HUES48 (cell line): ENCODE measurements at regions not wholly inside any gene's neighbourhood (a gene's known extent, or its start where the extent isn't known, plus 50 kb on each side); places are given as distances from the start of the nearest gene placed in this dataset.

Experiments
- H3K27ac ChIP-seq: one replicate; pipeline ENCODE4 v1.7.0; 2013; ENCODE audit warnings: low read depth, low read length, inconsistent platforms
- H3K27me3 ChIP-seq: 2 replicates; pipeline ENCODE4 v1.6.1; 2013; ENCODE audit warnings: mild to moderate bottlenecking, low read length; ENCODE audit not compliant: control insufficient read depth, insufficient read depth
- H3K36me3 ChIP-seq: 2 replicates; pipeline ENCODE4 v1.6.1; 2013; ENCODE audit warnings: low read length; ENCODE audit not compliant: control insufficient read depth, insufficient read depth
- H3K4me1 ChIP-seq: 2 replicates; pipeline ENCODE4 v1.6.1; 2013; ENCODE audit warnings: mild to moderate bottlenecking, low read length; ENCODE audit not compliant: control insufficient read depth, insufficient read depth
- H3K4me3 ChIP-seq: 2 replicates; pipeline ENCODE4 v1.5.1; 2013; ENCODE audit warnings: mild to moderate bottlenecking, low read depth, low read length
- H3K9ac ChIP-seq: 2 replicates; pipeline ENCODE4 v1.6.1; 2013; ENCODE audit warnings: mild to moderate bottlenecking, low read depth, low read length, moderate library complexity
- H3K9me3 ChIP-seq: 2 replicates; pipeline ENCODE4 v1.6.1; 2013; ENCODE audit warnings: low read length; ENCODE audit not compliant: control insufficient read depth, insufficient read depth

GRCh38 chr3:150267288-150267687 lies 140.8 kb upstream of the TSC22D2 start:
- Histone ChIP-seq H3K9ac (no peak overlapping the region), H3K27me3 (no peaks in the 10 kb centered on the region), H3K4me1 (no peaks in the 10 kb centered on the region), H3K9me3 (no peaks in the 10 kb centered on the region), H3K36me3 (no peaks in the 10 kb centered on the region), H3K4me3 (no peak overlapping the region), H3K27ac (no peak overlapping the region)

- H3K9me3 ChIP-seq, result no peaks in the 10 kb centered on the region
- H3K9ac ChIP-seq, result no peak overlapping the region
- no peaks in the 10 kb centered on the region for H3K36me3 ChIP-seq
- no peak overlapping the region for H3K27ac ChIP-seq
- no peak overlapping the region for H3K4me3 ChIP-seq
- no peaks in the 10 kb centered on the region for H3K4me1 ChIP-seq
- no peaks in the 10 kb centered on the region for H3K27me3 ChIP-seq
Measured at GRCh38 chr3:150265305-150265704, 142.8 kb upstream of the TSC22D2 start.

GRCh38 chr3:150264561-150265279 lies 143.4 kb upstream of the TSC22D2 start:
- Histone ChIP-seq H3K9ac (no peak overlapping the region), H3K4me3 (no peak overlapping the region), H3K27ac (no peak overlapping the region), H3K9me3 (no peaks in the 10 kb centered on the region), H3K36me3 (no peaks in the 10 kb centered on the region), H3K27me3 (no peaks in the 10 kb centered on the region), H3K4me1 (no peaks in the 10 kb centered on the region)

GRCh38 chr3:150261958-150262357 lies 146.1 kb upstream of the TSC22D2 start:
- Histone ChIP-seq H3K4me3 (no peak overlapping the region), H3K27ac (no peak overlapping the region), H3K9me3 (no peaks in the 10 kb centered on the region), H3K9ac (no peak overlapping the region), H3K27me3 (no peaks in the 10 kb centered on the region), H3K36me3 (no peaks in the 10 kb centered on the region), H3K4me1 (no peaks in the 10 kb centered on the region)

GRCh38 chr3:150261418-150261817 lies 146.7 kb upstream of the TSC22D2 start:
- Histone ChIP-seq H3K9ac (no peak overlapping the region), H3K9me3 (no peaks in the 10 kb centered on the region), H3K4me1 (no peaks in the 10 kb centered on the region), H3K27me3 (no peaks in the 10 kb centered on the region), H3K4me3 (no peak overlapping the region), H3K27ac (no peak overlapping the region), H3K36me3 (no peaks in the 10 kb centered on the region)

GRCh38 chr3:150260398-150260710 lies 147.7 kb upstream of the TSC22D2 start:
- H3K9me3 ChIP-seq, result no peaks in the 10 kb centered on the region
- no peaks in the 10 kb centered on the region for H3K27me3 ChIP-seq
- H3K4me1 ChIP-seq, result peaks cover 2% of the 10 kb centered on the region; the same call in 1 of the 2 replicates
- no peaks in the 10 kb centered on the region for H3K36me3 ChIP-seq
- H3K9ac ChIP-seq, result no peak overlapping the region
- no peak overlapping the region for H3K4me3 ChIP-seq
- no peak overlapping the region for H3K27ac ChIP-seq

- no peak overlapping the region for H3K9ac ChIP-seq
- H3K4me3 ChIP-seq, result no peak overlapping the region
- no peaks in the 10 kb centered on the region for H3K36me3 ChIP-seq
- H3K27ac ChIP-seq, result no peak overlapping the region
- H3K27me3 ChIP-seq, result no peaks in the 10 kb centered on the region
- no peaks in the 10 kb centered on the region for H3K9me3 ChIP-seq
- peaks cover 6% of the 10 kb centered on the region; the same call in 1 of the 2 replicates for H3K4me1 ChIP-seq
Measured at GRCh38 chr3:150259526-150260397, 148.3 kb upstream of the TSC22D2 start.

GRCh38 chr3:150256782-150257181 lies 151.3 kb upstream of the TSC22D2 start:
- H3K9me3 ChIP-seq, result no peaks in the 10 kb centered on the region
- H3K36me3 ChIP-seq, result no peaks in the 10 kb centered on the region
- peaks cover 6% of the 10 kb centered on the region; the same call in 1 of the 2 replicates for H3K4me1 ChIP-seq
- no peak overlapping the region for H3K9ac ChIP-seq
- H3K27me3 ChIP-seq, result no peaks in the 10 kb centered on the region
- no peak overlapping the region for H3K27ac ChIP-seq
- H3K4me3 ChIP-seq, result no peak overlapping the region

- Histone ChIP-seq H3K9ac (no peak overlapping the region), H3K4me3 (no peak overlapping the region), H3K4me1 (peaks cover 6% of the 10 kb centered on the region; the same call in 1 of the 2 replicates), H3K27me3 (no peaks in the 10 kb centered on the region), H3K36me3 (no peaks in the 10 kb centered on the region), H3K27ac (no peak overlapping the region), H3K9me3 (no peaks in the 10 kb centered on the region)
Measured at GRCh38 chr3:150256318-150256717, 151.8 kb upstream of the TSC22D2 start.

- Histone ChIP-seq H3K4me1 (peaks cover 6% of the 10 kb centered on the region; the same call in 1 of the 2 replicates), H3K4me3 (no peak overlapping the region), H3K9me3 (no peaks in the 10 kb centered on the region), H3K9ac (no peak overlapping the region), H3K27ac (no peak overlapping the region), H3K27me3 (no peaks in the 10 kb centered on the region), H3K36me3 (no peaks in the 10 kb centered on the region)
Measured at GRCh38 chr3:150255826-150256225, 152.3 kb upstream of the TSC22D2 start.

- Histone ChIP-seq H3K9ac (no peak overlapping the region), H3K4me3 (no peak overlapping the region), H3K4me1 (peaks cover 6% of the 10 kb centered on the region; the same call in 1 of the 2 replicates), H3K9me3 (no peaks in the 10 kb centered on the region), H3K36me3 (no peaks in the 10 kb centered on the region), H3K27me3 (no peaks in the 10 kb centered on the region), H3K27ac (no peak overlapping the region)
Measured at GRCh38 chr3:150255413-150255812, 152.7 kb upstream of the TSC22D2 start.
